HEK293 (cell line): ENCODE measurements at regions not wholly inside any gene's neighbourhood (a gene's known extent, or its start where the extent isn't known, plus 50 kb on each side); places are given as distances from the start of the nearest gene placed in this dataset.

ENCODE experiments used
- CTCF ChIA-PET: fragments of 350-600 bp; formaldehyde crosslinking; extraction: SDS; loops from one replicate; lab custom pipeline; 2021; ENCODE audit warnings: antibody characterized with exemption; lab: Yijun Ruan, JAX
- POLR2A ChIA-PET: fragments of 300-600 bp; formaldehyde crosslinking; extraction: SDS; loops from one replicate; lab custom pipeline; 2020; ENCODE audit warnings: antibody characterized with exemption, inconsistent platforms; lab: Yijun Ruan, JAX
- H3K27ac ChIP-seq: fragments of 200-500 bp; sonication (Bioruptor generic); 2 replicates; pipeline ENCODE4 v1.5.1; 2014; ENCODE audit warnings: low read depth, low read length, control low read depth, inconsistent platforms; ENCODE audit errors: extremely low read depth
- H3K36me3 ChIP-seq, 2 experiments: fragments of 200-500 bp in 1 of 2; sonication (Bioruptor generic) in 1 of 2; 1 replicate in 1 of 2; 2 replicates in 1 of 2; pipeline ENCODE4 v1.5.1; 2014 to 2017; ENCODE audit warnings: inconsistent platforms in 2 of 2, low read length in 2 of 2; ENCODE audit not compliant: control insufficient read depth in 2 of 2, insufficient read depth in 1 of 2
- H3K4me1 ChIP-seq: fragments of 200-500 bp; sonication (Bioruptor generic); 2 replicates; pipeline ENCODE4 v1.5.1; 2014; ENCODE audit warnings: mild to moderate bottlenecking, low read length, inconsistent platforms; ENCODE audit not compliant: control insufficient read depth, insufficient read depth
- H3K4me3 ChIP-seq: 2 replicates; pipeline ENCODE4 v1.5.1; 2011; ENCODE audit warnings: low read depth, mild to moderate bottlenecking, control low read depth, low read length, moderate library complexity
- H3K9me3 ChIP-seq: fragments of 200-500 bp; sonication (Bioruptor generic); 2 replicates; pipeline ENCODE4 v1.5.1; 2014; ENCODE audit warnings: low read depth, low read length, inconsistent platforms; ENCODE audit not compliant: control insufficient read depth, insufficient read depth
- AEBP2 ChIP-seq: fragments of 450-650 bp; formaldehyde crosslinking; IDR thresholded peaks from 2 replicates; pipeline ENCODE4 v1.5.1; 2016; ENCODE audit warnings: missing biosample characterization, missing genetic modification characterization, borderline replicate concordance
- GLI4 ChIP-seq: fragments of 450-650 bp; formaldehyde crosslinking; IDR thresholded peaks from 2 replicates; pipeline ENCODE4 v1.5.1; 2016; ENCODE audit warnings: missing biosample characterization, missing genetic modification characterization
- GLIS2 ChIP-seq: fragments of 450-650 bp; formaldehyde crosslinking; IDR thresholded peaks from 2 replicates; pipeline ENCODE4 v1.5.1; 2016; ENCODE audit warnings: missing biosample characterization, missing genetic modification characterization
- OVOL3 ChIP-seq: fragments of 450-650 bp; formaldehyde crosslinking; IDR thresholded peaks from 2 replicates; pipeline ENCODE4 v1.5.1; 2016; ENCODE audit warnings: missing biosample characterization, missing genetic modification characterization
- PRDM1 ChIP-seq: fragments of 450-650 bp; formaldehyde crosslinking; IDR thresholded peaks from 2 replicates; pipeline ENCODE4; 2016; ENCODE audit warnings: missing biosample characterization, missing genetic modification characterization
- SETDB1 ChIP-seq: IDR thresholded peaks from one replicate; pipeline ENCODE4 v1.6.1; 2017; ENCODE audit warnings: mild to moderate bottlenecking, low read length, moderate library complexity, mixed read lengths; ENCODE audit not compliant: insufficient read length
- TCF7L2 ChIP-seq: IDR thresholded peaks from 2 replicates; pipeline ENCODE4 v1.6.1; 2011; ENCODE audit warnings: low read depth, mild to moderate bottlenecking, inconsistent platforms, low read length, moderate library complexity, borderline replicate concordance
- WT1 ChIP-seq: fragments of 450-650 bp; formaldehyde crosslinking; IDR thresholded peaks from 2 replicates; pipeline ENCODE4 v1.5.1; 2016; ENCODE audit warnings: missing biosample characterization, missing genetic modification characterization
- ZBTB48 ChIP-seq: fragments of 450-650 bp; formaldehyde crosslinking; IDR thresholded peaks from 2 replicates; pipeline ENCODE4 v1.5.1; 2016; ENCODE audit warnings: missing biosample characterization, missing genetic modification characterization
- ZFP37 ChIP-seq: fragments of 450-650 bp; formaldehyde crosslinking; IDR thresholded peaks from 2 replicates; pipeline ENCODE4 v1.5.1; 2016; ENCODE audit warnings: missing biosample characterization, missing genetic modification characterization
- ZIC2 ChIP-seq: fragments of 450-650 bp; formaldehyde crosslinking; IDR thresholded peaks from 2 replicates; pipeline ENCODE4 v1.5.1; 2016; ENCODE audit warnings: missing biosample characterization, missing genetic modification characterization
- ZNF184 ChIP-seq: fragments of 450-650 bp; IDR thresholded peaks from 2 replicates; pipeline ENCODE4 v1.5.1; 2018; ENCODE audit warnings: missing biosample characterization, mild to moderate bottlenecking, missing genetic modification characterization
- ZNF19 ChIP-seq: fragments of 450-650 bp; formaldehyde crosslinking; IDR thresholded peaks from 2 replicates; pipeline ENCODE4; 2016; ENCODE audit warnings: missing biosample characterization, missing genetic modification characterization, low read depth
- ZNF248 ChIP-seq: fragments of 450-650 bp; formaldehyde crosslinking; IDR thresholded peaks from 2 replicates; pipeline ENCODE4 v1.5.1; 2017; ENCODE audit warnings: missing biosample characterization, missing genetic modification characterization
- ZNF266 ChIP-seq: fragments of 450-650 bp; formaldehyde crosslinking; IDR thresholded peaks from 2 replicates; pipeline ENCODE4 v1.5.1; 2016; ENCODE audit warnings: missing biosample characterization, missing genetic modification characterization, low read depth
- ZNF292 ChIP-seq: fragments of 450-650 bp; formaldehyde crosslinking; IDR thresholded peaks from 2 replicates; pipeline ENCODE4 v1.5.1; 2016; ENCODE audit warnings: low read depth, missing biosample characterization, missing genetic modification characterization, borderline replicate concordance
- ZNF311 ChIP-seq: fragments of 450-650 bp; formaldehyde crosslinking; IDR thresholded peaks from 2 replicates; pipeline ENCODE4 v1.5.1; 2017; ENCODE audit warnings: missing biosample characterization, missing genetic modification characterization, borderline replicate concordance
- ZNF350 ChIP-seq: fragments of 450-650 bp; formaldehyde crosslinking; IDR thresholded peaks from 2 replicates; pipeline ENCODE4 v1.5.0; 2017; ENCODE audit warnings: missing biosample characterization, mild to moderate bottlenecking, missing genetic modification characterization
- ZNF416 ChIP-seq: fragments of 450-650 bp; formaldehyde crosslinking; IDR thresholded peaks from 2 replicates; pipeline ENCODE4 v1.5.1; 2016; ENCODE audit warnings: missing biosample characterization, missing genetic modification characterization
- ZNF580 ChIP-seq: fragments of 450-650 bp; formaldehyde crosslinking; IDR thresholded peaks from 2 replicates; pipeline ENCODE4 v1.5.1; 2016; ENCODE audit warnings: missing biosample characterization, missing genetic modification characterization
- ZNF692 ChIP-seq: fragments of 450-650 bp; formaldehyde crosslinking; IDR thresholded peaks from 2 replicates; pipeline ENCODE4 v1.5.1; 2016; ENCODE audit warnings: missing biosample characterization, missing genetic modification characterization
- ZNF747 ChIP-seq: fragments of 450-650 bp; formaldehyde crosslinking; IDR thresholded peaks from 2 replicates; pipeline ENCODE4 v1.5.1; 2016; ENCODE audit warnings: missing biosample characterization, missing genetic modification characterization
- TF ChIP-seq, protein P1 (sequence below): fragments of 450-650 bp; formaldehyde crosslinking; IDR thresholded peaks from 2 replicates; pipeline ENCODE4 v1.5.1; 2016; ENCODE audit warnings: missing biosample characterization, missing genetic modification characterization
- TF ChIP-seq, protein P2 (sequence below): fragments of 450-650 bp; formaldehyde crosslinking; IDR thresholded peaks from 2 replicates; pipeline ENCODE4 v1.5.1; 2016; ENCODE audit warnings: missing biosample characterization, missing genetic modification characterization
- TF ChIP-seq, protein P3 (sequence below): fragments of 450-650 bp; formaldehyde crosslinking; IDR thresholded peaks from 2 replicates; pipeline ENCODE4 v1.5.1; 2016; ENCODE audit warnings: missing biosample characterization, missing genetic modification characterization

DNA sequence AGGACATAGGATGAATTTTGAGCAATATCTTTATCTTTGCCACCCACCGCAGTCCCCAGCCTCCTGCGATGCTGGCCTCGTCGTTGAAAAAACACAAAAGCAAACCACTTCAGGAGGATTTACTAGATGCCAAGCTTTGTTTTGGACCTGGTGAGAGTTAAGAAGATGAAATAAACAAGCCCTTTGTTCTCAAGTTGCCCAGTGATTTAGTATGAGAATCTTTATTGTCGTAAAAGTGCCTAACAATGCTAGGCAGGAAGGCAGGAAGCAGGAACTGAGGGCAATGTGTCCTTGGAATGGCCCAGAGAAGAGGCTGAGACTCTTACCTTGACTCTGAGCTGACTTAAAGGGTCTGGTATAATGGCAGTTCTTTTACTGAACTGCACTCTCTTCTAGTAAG lies 116.0 kb downstream of the TRMT11 start (continued):
- TF ChIP-seq, protein P1, sequence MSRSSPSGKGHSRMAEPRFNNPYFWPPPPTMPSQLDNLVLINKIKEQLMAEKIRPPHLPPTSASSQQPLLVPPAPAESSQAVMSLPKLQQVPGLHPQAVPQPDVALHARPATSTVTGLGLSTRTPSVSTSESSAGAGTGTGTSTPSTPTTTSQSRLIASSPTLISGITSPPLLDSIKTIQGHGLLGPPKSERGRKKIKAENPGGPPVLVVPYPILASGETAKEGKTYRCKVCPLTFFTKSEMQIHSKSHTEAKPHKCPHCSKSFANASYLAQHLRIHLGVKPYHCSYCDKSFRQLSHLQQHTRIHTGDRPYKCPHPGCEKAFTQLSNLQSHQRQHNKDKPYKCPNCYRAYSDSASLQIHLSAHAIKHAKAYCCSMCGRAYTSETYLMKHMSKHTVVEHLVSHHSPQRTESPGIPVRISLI (tag by site-specific recombination) = no peak
- TF ChIP-seq ZNF692 (tag by site-specific recombination) = no peak
- no peak for TF ChIP-seq ZNF747 (tag by site-specific recombination)
- TF ChIP-seq TCF7L2 = no peak
- no peak for TF ChIP-seq ZNF580 (tag by site-specific recombination)
- no peak for TF ChIP-seq ZNF350 (tag by site-specific recombination)
- no peak for TF ChIP-seq PRDM1 (tag by site-specific recombination)
- no peak for TF ChIP-seq ZNF248 (tag by site-specific recombination)
- TF ChIP-seq ZBTB48 (tag by site-specific recombination) = no peak

GRCh38 chr6:126103993-126104392 lies 117.7 kb downstream of the TRMT11 start:
- Histone ChIP-seq H3K9me3 (no peaks in the 10 kb centered on the region), H3K27ac (no peak overlapping the region), H3K36me3 (peaks cover 0 to 5% of the 10 kb centered on the region in 2 experiments; a peak in 1 of 3 replicates), H3K4me1 (no peaks in the 10 kb centered on the region), H3K4me3 (no peak overlapping the region)
- CTCF ChIA-PET = interaction anchor here (0.7 kb wide), 1 partner anchor 298 kb away, joined by 4 read pairs; no protein-coding TSS in a partner anchor
- POLR2A ChIA-PET = no interaction called here
- TF ChIP-seq ZNF19 (tag by site-specific recombination) (no peak), WT1 (tag by site-specific recombination) (no peak), ZNF184 (tag by site-specific recombination) (no peak), ZNF311 (no peak)
- TF ChIP-seq, protein P2, sequence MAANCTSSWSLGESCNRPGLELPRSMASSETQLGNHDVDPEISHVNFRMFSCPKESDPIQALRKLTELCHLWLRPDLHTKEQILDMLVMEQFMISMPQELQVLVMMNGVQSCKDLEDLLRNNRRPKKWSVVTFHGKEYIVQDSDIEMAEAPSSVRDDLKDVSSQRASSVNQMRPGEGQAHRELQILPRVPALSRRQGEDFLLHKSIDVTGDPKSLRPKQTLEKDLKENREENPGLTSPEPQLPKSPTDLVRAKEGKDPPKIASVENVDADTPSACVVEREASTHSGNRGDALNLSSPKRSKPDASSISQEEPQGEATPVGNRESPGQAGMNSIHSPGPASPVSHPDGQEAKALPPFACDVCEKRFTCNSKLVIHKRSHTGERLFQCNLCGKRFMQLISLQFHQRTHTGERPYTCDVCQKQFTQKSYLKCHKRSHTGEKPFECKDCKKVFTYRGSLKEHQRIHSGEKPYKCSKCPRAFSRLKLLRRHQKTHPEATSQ (tag by site-specific recombination) = no peak
- TF ChIP-seq, all 188 proteins: peak for 0

- H3K27ac ChIP-seq = no peak overlapping the region
- H3K9me3 ChIP-seq = no peaks in the 10 kb centered on the region
- peaks cover 0 to 5% of the 10 kb centered on the region in 2 experiments; a peak in 1 of 3 replicates for H3K36me3 ChIP-seq
- no peaks in the 10 kb centered on the region for H3K4me1 ChIP-seq
- H3K4me3 ChIP-seq = no peak overlapping the region
- CTCF ChIA-PET = no interaction called here
- POLR2A ChIA-PET = interaction anchor here (0.6 to 1.0 kb wide), 2 partner anchors 11 to 121 kb away, joined by 3 to 5 read pairs; partner anchors contain the start of gene TRMT11
- TF ChIP-seq, protein P3, sequence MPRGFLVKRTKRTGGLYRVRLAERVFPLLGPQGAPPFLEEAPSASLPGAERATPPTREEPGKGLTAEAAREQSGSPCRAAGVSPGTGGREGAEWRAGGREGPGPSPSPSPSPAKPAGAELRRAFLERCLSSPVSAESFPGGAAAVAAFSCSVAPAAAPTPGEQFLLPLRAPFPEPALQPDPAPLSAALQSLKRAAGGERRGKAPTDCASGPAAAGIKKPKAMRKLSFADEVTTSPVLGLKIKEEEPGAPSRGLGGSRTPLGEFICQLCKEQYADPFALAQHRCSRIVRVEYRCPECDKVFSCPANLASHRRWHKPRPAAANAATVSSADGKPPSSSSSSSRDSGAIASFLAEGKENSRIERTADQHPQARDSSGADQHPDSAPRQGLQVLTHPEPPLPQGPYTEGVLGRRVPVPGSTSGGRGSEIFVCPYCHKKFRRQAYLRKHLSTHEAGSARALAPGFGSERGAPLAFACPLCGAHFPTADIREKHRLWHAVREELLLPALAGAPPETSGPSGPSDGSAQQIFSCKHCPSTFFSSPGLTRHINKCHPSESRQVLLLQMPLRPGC (tag by site-specific recombination) = no peak
- no peak for TF ChIP-seq GLI4
- no peak for TF ChIP-seq ZIC2
- no peak for TF ChIP-seq ZFP37 (tag by site-specific recombination)
- no peak for TF ChIP-seq ZNF292 (tag by site-specific recombination)
- TF ChIP-seq ZNF266 (tag by site-specific recombination) = no peak
- TF ChIP-seq AEBP2 (tag by site-specific recombination) = no peak
- TF ChIP-seq, protein P1 (tag by site-specific recombination) = no peak
- TF ChIP-seq SETDB1 = no peak
- TF ChIP-seq ZNF416 = no peak
- no peak for TF ChIP-seq GLIS2 (tag by site-specific recombination)
- TF ChIP-seq OVOL3 (tag by site-specific recombination) = no peak
Observed at GRCh38 chr6:126107475-126108166, 121.3 kb downstream of the TRMT11 start.
